ENCODE measurements at regions not wholly inside any gene's neighbourhood (a gene's known extent, or its start where the extent isn't known, plus 50 kb on each side); places are given as distances from the start of the nearest gene placed in this dataset.

GRCh38 chr6:111979633-111980032 lies 74.3 kb upstream of the CCN6 start:
- TF ChIP-seq, protein P1, sequence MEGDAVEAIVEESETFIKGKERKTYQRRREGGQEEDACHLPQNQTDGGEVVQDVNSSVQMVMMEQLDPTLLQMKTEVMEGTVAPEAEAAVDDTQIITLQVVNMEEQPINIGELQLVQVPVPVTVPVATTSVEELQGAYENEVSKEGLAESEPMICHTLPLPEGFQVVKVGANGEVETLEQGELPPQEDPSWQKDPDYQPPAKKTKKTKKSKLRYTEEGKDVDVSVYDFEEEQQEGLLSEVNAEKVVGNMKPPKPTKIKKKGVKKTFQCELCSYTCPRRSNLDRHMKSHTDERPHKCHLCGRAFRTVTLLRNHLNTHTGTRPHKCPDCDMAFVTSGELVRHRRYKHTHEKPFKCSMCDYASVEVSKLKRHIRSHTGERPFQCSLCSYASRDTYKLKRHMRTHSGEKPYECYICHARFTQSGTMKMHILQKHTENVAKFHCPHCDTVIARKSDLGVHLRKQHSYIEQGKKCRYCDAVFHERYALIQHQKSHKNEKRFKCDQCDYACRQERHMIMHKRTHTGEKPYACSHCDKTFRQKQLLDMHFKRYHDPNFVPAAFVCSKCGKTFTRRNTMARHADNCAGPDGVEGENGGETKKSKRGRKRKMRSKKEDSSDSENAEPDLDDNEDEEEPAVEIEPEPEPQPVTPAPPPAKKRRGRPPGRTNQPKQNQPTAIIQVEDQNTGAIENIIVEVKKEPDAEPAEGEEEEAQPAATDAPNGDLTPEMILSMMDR (IDR thresholded peaks at IDR 0.05) = no peak
- no peak for TF ChIP-seq POLR2A (IDR thresholded peaks at IDR 0.05)

Data from tibial nerve (tissue), 3 donors.